Inflammatory macrophage treated with lipopolysaccharide for 4 hours (primary cell): ENCODE measurements at regions not wholly inside any gene's neighbourhood (a gene's known extent, or its start where the extent isn't known, plus 50 kb on each side); places are given as distances from the start of the nearest gene placed in this dataset.
"Not testable (repeated sequence)": the region's sequence is repeated elsewhere in the genome, so short reads cannot be mapped to it uniquely, and the experiment has no call there.

Experiments
- DNase-seq: peaks from one replicate; pipeline ENCODE4 v3.0.0-alpha.2; 2020

DNA sequence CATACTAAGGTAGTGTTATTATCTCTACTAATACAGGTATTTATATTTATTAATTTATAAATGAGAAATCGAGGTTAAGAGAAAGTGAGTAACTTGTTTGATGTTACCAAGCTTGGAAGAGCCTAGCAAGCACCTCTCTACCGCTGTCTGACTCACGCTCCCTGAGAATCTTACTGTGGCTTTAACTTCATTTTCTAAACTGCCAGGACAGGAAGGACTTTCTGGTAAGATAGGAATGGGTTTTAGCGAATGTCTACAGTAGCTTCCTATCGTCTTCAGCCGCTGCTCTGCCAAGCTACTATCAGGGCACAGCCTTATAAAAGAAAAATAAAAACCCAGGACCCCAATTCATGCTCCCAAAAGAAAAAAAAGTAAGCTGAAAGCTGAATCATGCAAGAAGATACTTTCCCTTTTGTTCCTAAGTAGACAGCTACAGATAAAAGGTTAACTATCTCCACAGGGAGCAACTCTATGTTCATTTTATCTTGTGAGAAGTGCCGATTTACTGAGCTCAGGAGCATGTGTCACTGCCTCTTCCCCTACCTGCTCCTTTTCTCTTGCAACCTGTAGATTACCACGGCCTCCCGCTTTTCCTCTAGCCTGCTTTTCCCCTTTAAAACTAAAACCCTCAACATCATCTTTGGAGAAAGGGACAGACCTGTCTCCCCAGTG lies 60.2 kb downstream of the THNSL1 start:
- DNase-seq, result no peak

DNA sequence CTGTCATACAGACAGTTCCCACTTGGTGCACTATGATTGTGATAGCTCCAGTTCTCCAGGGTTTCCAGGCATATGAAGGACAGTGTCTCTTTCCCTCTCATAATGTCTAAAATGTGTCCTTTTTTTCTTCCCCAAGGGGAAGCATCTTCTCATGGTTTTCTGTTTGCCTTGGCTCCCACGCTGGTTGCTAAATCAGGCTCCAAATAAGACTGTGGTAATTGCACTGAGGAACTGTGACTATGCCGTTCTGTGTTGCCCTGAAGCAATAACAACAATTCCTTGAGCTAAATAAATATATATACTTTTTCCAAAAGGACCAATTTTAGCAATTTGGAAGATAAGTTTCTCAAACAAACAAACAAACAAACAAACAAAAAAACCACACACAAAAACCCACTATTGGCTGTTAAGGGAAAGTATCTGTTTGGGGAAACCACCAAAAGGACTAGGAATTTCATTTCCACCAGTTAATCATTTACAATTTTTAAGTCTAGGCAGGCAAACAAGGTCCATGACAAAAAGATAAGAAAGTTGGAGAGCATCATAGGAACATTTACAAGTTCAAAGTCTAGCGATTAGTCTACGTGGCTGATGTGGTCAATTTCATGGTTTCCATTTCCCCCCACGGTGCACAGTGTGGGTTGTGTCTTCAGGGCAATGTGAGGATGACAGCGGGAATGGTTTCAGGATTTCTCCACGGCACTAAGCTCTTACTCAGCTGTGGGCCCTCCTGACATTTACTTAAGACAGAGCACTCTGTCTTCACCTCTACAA lies 62.4 kb downstream of the THNSL1 start:
- DNase-seq, result peak; percentile 81

GRCh38 chr10:25080880-25081581 lies 64.6 kb downstream of the THNSL1 start:
- peak; percentile 67 for DNase-seq

DNA sequence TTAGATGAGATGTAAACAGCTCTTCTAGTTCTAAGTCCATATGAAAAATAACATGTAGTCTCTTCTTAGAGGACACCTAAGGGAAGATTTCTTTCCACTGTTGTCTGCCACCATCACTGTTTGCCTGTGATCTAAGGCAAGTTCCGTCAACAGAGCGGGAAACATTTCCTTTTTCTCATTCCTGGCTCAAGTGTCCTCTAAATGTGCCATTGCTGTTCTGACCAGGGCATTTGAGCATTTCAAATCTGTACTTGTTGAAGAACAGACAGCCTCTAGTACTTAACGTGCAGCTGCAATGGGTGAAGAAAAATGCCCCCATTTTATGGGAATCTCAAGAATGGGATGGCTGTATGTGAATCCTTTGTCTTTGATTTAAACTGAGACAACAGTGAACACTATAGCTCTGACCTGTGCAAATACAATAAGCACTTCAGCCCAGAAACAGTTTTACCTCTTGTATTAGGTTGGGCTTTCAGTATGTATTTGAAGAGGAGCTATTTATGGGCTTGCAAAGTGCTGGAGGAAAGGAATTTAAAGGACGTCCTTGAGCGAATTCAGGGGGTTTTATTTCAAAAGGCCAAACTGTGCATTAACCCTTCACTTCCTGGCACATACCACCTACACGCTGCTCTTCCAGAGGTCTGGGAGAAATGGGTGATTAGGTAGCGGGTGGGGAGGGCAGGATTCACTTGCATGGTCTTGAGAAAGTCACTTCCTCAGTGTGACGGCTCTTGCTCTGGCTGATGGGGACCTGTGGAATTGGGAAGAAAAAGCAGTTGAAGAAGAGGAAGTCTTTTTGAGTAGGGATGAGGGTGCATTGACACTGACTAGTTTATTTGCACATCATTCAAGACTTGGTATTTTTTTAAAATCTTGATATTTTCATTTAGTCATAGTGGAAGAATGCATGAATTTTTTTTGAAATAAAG lies 66.1 kb downstream of the THNSL1 start:
- peak; percentile 11 for DNase-seq

DNA sequence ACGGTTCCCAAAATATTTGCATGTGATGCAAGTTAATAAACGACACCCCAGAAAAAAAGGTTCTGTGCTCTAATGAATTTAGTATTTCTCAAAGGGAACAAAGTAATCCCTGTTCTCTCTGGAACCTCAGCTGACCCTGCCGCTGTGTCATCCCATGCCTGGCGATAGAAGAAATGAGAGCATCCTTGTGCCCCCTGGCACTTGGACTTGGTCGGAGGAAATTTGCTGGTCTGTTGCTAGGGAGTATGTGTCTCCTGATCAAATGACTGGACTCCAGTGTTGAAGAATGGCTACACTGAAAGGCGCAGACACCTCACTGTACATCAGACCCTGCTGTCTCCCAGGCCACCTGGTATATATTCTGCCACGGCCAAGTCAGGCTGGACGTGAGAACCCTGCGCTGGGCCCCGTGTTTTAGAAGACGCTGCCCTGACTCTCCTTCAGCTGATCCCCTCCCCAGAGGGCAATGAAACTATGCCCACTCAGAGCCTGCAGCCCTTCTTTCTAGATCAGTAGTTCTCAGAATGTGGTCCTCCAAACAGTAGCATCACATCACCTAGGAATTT lies 67.2 kb downstream of the THNSL1 start:
- no peak for DNase-seq

- no peak for DNase-seq
Measured at GRCh38 chr10:25084447-25084846, 68.0 kb downstream of the THNSL1 start.

DNA sequence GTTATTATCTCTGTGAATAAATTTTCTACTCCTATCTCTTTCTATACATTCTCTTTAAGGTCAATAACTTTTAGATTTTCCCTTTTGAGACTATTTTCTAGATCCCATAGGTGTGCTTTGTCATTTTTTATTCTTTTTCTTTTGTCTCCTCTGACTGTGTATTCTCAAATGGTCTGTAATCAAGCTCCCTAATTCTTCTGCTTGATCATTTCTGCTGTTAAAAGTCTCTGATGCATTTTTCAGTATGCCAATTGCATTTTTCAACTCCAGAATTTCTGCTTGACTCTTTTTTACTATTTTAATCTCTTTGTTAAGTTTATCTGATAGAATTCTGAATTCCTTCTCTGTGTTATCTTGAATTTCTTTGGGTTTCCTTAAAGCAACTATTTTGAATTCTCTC lies 78.2 kb downstream of the THNSL1 start:
- DNase-seq, result no peak

GRCh38 chr10:25097669-25098411 lies 77.0 kb upstream of the GPR158 start:
- no peak for DNase-seq

- no peak for DNase-seq
Measured at GRCh38 chr10:25100141-25100540, 74.7 kb upstream of the GPR158 start.

- DNase-seq, result no peak
Measured at GRCh38 chr10:25101461-25102146, 73.2 kb upstream of the GPR158 start.

GRCh38 chr10:25102147-25102822 lies 72.5 kb upstream of the GPR158 start:
- DNase-seq, result no peak

GRCh38 chr10:25103703-25104102 lies 71.1 kb upstream of the GPR158 start:
- no peak for DNase-seq

DNA sequence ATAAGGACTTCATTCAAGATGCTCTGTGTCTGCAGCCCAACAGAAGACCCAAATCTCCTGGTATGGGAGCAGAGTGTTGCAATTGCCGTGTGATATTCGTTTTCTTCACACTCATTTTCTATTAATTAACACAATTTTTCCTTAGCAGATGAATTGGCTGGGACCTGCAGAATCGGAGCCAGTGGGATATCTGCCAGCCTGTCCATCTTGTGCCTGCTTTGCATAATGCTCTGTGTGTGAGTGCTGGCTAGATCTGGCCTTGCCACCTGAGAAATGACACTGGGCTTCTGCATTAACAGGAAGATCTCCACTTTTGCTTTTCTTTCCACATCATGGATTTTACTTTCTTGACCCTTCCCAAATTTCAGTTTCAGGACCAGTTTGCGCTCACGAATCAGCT lies 70.4 kb upstream of the GPR158 start:
- DNase-seq, result no peak

- no peak for DNase-seq
Measured at GRCh38 chr10:25105262-25105661, 69.5 kb upstream of the GPR158 start.

DNA sequence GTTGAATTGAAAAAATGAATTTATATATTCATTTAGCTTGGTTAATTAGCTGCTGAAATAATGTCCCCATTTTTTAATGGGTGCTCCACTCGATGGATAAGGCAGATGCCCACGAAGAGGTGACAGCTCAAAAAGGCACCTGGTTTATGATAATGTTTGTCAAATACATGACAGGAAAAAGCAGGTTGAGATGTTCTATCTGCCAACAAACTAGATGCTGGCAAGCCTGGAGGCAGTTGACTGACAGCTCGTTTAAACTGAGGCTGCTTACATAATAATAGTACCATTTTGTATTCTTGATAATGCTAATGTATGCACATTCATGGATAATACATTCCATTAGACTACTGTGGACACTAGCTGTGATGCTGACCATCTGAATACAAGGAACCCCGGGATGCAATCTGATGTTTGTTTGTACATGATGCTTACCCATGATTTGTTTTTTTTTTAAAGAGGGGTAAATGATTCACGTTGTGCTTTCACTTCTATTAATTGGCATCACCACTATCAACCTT lies 69.0 kb upstream of the GPR158 start:
- no peak for DNase-seq

- DNase-seq, result no peak
Measured at GRCh38 chr10:25107756-25108155, 67.0 kb upstream of the GPR158 start.

- not testable (repeated sequence) for DNase-seq
Measured at GRCh38 chr10:25109896-25110295, 64.9 kb upstream of the GPR158 start.

DNA sequence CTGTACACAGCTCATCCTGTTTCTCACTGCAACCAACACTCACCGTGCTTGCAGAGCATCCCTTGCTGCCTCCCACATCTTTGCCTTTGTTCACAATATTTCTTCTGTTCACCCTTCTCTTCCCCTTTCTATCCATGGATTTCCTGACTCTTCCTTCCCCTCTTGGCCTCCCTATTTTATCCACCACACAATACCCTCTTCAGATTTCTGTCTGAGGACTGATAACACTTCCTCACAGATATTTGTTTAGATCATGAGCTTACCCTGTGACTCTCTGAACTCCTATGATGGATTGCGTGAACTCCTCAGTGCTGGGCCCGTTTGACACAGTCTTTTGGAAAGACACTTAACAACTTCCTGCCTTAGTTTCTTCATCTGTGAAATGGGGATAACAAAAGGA lies 62.8 kb upstream of the GPR158 start:
- no peak for DNase-seq

DNA sequence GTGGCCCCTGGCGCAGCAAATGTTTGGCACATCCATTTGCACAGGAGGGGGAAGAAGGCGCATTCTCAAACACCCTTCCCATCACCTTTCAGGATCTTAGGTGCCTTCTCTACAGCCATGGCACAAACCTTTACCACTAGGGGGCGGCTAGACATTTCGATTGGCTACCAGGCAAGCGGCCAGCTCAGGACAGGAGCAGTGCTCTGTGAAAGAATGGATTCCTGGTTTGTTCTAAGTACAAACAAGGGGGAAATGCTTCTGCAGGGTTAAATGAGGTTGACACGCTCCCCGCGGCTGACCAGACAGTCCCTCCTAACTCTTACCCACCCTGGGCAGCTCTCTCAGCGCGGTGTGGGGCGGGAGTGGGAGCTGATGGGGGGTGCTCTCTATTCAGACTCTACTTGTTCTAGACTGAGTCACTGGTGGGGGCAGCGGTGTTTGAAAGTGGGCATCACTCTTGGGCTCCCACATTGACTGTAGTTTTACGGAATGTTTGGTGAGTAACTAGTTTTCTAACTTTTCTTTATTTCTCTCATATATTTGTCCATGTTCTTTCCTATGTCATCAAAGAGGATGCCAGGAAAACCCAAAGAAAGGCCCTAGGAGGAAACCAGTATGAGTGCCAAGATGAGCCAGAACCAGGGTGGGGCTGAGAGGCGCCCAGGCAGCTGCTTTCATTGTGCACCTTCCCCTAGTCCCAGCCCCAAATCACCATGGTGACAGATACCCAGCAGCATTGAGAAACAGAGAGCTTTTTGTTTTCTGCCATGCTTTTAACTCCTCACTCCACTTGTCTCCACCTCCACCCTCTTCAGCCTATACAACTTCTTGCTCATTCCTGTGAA lies 61.4 kb upstream of the GPR158 start:
- peak; percentile 48 for DNase-seq
